ENCODE measurements at regions not wholly inside any gene's neighbourhood (a gene's known extent, or its start where the extent isn't known, plus 50 kb on each side); places are given as distances from the start of the nearest gene placed in this dataset.

DNA sequence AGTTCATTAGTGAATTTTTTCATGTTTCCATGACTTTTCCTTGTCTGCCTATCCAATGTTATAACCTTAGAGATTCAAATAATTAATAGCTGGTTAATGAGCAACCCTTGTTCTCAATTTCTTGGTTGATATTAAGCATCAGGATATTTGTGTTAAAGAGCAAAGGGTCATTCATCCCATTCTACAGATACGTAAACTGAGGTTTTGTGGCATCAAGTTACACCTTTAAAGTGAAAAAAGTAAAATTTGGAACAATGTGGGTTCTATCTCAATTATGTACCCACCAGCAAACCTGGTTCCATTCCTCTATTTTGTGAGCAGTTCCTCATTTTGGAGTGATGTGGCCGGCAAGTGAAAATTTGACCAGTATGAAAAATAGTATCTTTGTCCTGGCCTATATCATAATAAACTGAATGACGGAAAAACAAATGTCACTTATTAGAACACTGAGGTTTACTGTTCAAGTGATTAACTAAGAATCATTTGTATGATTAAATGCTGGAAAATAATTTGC is 220.5 kb upstream of the ATP5MC3 start:
- no peaks in the 10 kb centered on the region for H3K4me1 Mint-ChIP-seq (ENCODE audit: low read depth)

GRCh38 chr2:175400975-175401374 is 219.5 kb upstream of the ATP5MC3 start:
- no peak for ATAC-seq
- POLR2A ChIA-PET: no interaction called here

More for the DNA sequence above, 220.5 kb upstream of the ATP5MC3 start:
- ATAC-seq: no peak
- DNase-seq: no peak
- H3K36me3 Mint-ChIP-seq (ENCODE audit: low read depth): no peaks in the 10 kb centered on the region
- no peak for TF ChIP-seq CTCF (IDR thresholded peaks at IDR 0.05)
- no peak overlapping the region for H3K27ac Mint-ChIP-seq
- peaks cover 3% of the 10 kb centered on the region for H3K27me3 Mint-ChIP-seq
- H3K9me3 Mint-ChIP-seq: no peaks in the 10 kb centered on the region
- intact Hi-C loops (cut with micrococcal nuclease): no loop called here
- CTCF ChIA-PET: no interaction called here
- POLR2A ChIA-PET: no interaction called here
- H3K4me3 Mint-ChIP-seq: no peak overlapping the region

DNA sequence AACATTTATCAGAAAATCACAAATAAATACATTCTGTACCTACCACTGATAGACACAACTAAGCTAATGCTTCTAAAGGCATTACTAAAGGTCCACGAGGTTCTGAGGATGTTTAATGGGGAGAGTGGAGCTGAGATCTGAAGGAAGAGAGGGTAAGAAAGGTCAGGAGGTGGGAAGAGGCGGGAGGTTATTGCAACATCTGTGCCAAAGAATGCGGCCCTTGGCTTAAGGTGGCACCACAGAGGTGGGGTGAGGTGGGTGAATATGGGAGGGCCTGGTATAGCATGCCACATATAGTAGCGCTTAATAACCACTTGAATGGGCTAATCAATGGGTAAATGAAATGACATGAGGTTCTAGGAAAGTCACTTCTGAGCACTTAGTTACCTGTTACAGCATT is 217.8 kb upstream of the ATP5MC3 start:
- TF ChIP-seq CTCF (IDR thresholded peaks at IDR 0.05): no peak
- Mint-ChIP-seq H3K9me3 (no peaks in the 10 kb centered on the region), H3K4me3 (no peak overlapping the region), H3K27ac (no peak overlapping the region), H3K27me3 (peaks cover 5% of the 10 kb centered on the region), H3K36me3 (ENCODE audit: low read depth) (no peaks in the 10 kb centered on the region), H3K4me1 (ENCODE audit: low read depth) (no peaks in the 10 kb centered on the region)
- ChIA-PET POLR2A (no interaction called here), CTCF (no interaction called here)
- ATAC-seq (no peak), DNase-seq (no peak)
- intact Hi-C loops (cut with micrococcal nuclease): no loop called here

More at GRCh38 chr2:175400975-175401374, 219.5 kb upstream of the ATP5MC3 start:
- intact Hi-C loops (cut with micrococcal nuclease): no loop called here
- CTCF ChIA-PET: no interaction called here
- Mint-ChIP-seq H3K27me3 (peaks cover 3% of the 10 kb centered on the region), H3K4me3 (no peak overlapping the region), H3K27ac (no peak overlapping the region), H3K4me1 (ENCODE audit: low read depth) (no peaks in the 10 kb centered on the region), H3K36me3 (ENCODE audit: low read depth) (no peaks in the 10 kb centered on the region), H3K9me3 (no peaks in the 10 kb centered on the region)
- TF ChIP-seq CTCF (IDR thresholded peaks at IDR 0.05): no peak
- no peak for DNase-seq

DNA sequence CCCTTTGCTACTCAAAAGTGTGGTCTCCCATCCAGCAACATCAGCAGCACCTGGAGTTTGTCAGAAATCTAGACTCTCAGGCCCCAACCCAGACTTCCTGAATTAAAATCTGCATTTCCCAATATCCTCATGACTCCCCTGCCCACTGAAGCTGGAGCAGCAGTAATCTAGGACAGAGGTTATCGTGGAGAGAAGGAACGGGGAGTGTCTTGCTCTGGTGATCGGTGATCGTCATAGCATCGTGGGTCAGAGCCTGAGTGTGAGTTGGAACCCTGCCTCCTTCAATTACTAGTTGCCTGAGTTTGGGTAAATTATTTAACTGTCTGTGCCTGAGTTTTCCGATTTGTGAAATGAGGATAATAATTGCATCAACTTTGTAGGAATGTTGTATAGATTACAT is 217.3 kb upstream of the ATP5MC3 start:
- ChIA-PET CTCF (no interaction called here), POLR2A (no interaction called here)
- no peak overlapping the region for H3K4me3 Mint-ChIP-seq
- H3K36me3 Mint-ChIP-seq (ENCODE audit: low read depth): no peaks in the 10 kb centered on the region
- DNase-seq: no peak
- intact Hi-C loops (cut with micrococcal nuclease): no loop called here
- no peaks in the 10 kb centered on the region for H3K4me1 Mint-ChIP-seq (ENCODE audit: low read depth)
- H3K27ac Mint-ChIP-seq: no peak overlapping the region
- H3K9me3 Mint-ChIP-seq: no peaks in the 10 kb centered on the region
- no peak for ATAC-seq
- peaks cover 4% of the 10 kb centered on the region for H3K27me3 Mint-ChIP-seq
- TF ChIP-seq CTCF (IDR thresholded peaks at IDR 0.05): no peak

- H3K4me1 Mint-ChIP-seq (ENCODE audit: low read depth): no peaks in the 10 kb centered on the region
- H3K27ac Mint-ChIP-seq: no peak overlapping the region
- ChIA-PET POLR2A (no interaction called here), CTCF (no interaction called here)
- no peaks in the 10 kb centered on the region for H3K36me3 Mint-ChIP-seq (ENCODE audit: low read depth)
- no peak overlapping the region for H3K4me3 Mint-ChIP-seq
- TF ChIP-seq CTCF (IDR thresholded peaks at IDR 0.05): no peak
- ATAC-seq (no peak), DNase-seq (no peak)
- H3K27me3 Mint-ChIP-seq: peaks cover 4% of the 10 kb centered on the region
- H3K9me3 Mint-ChIP-seq: no peaks in the 10 kb centered on the region
- intact Hi-C loops (cut with micrococcal nuclease): no loop called here
Measured at GRCh38 chr2:175396696-175397095, 215.2 kb upstream of the ATP5MC3 start.

All from activated CD8-positive, alpha-beta T cell treated with anti-CD3 and anti-CD28 coated beads for 36 hours (primary cell).